Smooth muscle cell of the brain vasculature (primary cell): ENCODE measurements at regions not wholly inside any gene's neighbourhood (a gene's known extent, or its start where the extent isn't known, plus 50 kb on each side); places are given as distances from the start of the nearest gene placed in this dataset.
A peak's percentile ranks its signal among the peaks of the same experiment; 100 is the strongest.

Experiments
- DNase-seq: peaks from one replicate; pipeline ENCODE4 v3.0.0-alpha.2; 2012; ENCODE audit warnings: low read depth, low spot score

DNA sequence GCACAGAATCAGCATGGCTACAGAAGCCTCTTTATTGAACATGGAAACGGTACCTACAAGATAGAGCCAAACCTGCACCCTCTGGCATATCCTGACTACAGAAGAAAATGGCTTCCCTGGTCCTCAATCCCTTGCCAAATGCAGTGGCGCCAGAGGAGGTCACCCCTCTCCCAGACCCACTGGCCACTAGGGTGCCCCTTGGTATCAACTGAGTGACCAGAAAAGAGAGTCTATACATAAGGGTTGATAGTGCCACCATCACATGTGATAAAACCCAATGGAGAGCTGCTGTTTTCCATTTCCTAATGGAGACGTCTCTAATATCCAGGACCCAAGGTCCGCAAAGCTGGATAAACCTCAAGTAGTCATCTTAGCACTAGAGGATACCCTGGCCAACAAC is 52.7 kb upstream of the ALK start:
- DNase-seq = no peak

- no peak for DNase-seq
Measured at GRCh38 chr2:29977284-29977683, 55.9 kb upstream of the ALK start.

DNA sequence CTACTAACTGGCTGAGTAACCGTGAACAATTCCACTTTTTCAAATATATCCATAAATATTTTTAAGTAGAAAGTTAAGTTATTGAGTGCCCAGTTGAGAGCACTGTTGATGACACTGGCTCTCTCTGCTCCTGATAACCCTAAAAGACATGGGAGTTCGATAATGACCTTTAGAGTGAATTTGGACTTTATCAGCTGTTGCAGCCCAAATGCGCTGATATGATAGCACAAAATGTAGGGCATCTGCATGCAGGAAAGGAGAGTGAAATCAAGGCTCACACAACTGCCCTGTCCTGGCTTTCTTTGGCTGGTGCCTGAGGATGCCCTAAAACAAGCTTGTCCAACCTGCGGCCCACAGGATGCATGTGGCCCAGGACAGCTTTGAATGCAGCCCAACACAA is 60.0 kb upstream of the ALK start:
- no peak for DNase-seq

DNA sequence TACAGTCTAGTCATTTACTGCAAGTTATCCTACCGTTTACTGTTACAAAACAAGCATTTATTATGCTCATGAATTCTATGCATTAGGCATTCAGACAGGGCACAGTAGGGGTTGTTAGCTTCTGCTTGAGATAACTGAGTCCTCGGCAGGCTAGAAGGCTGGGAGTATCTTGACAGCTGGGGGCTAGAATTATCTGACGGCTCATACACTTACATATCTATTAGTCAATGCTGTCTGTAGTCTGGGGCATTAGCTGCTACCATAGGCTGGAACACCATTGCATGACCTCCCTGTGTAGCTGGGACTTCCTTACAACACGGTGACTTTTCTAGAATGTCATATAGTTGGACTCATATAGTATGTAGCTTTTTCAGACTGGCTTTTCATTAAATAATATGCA is 61.9 kb upstream of the ALK start:
- no peak for DNase-seq

- no peak for DNase-seq
Measured at GRCh38 chr2:29987146-29987545, 65.8 kb upstream of the ALK start.

DNA sequence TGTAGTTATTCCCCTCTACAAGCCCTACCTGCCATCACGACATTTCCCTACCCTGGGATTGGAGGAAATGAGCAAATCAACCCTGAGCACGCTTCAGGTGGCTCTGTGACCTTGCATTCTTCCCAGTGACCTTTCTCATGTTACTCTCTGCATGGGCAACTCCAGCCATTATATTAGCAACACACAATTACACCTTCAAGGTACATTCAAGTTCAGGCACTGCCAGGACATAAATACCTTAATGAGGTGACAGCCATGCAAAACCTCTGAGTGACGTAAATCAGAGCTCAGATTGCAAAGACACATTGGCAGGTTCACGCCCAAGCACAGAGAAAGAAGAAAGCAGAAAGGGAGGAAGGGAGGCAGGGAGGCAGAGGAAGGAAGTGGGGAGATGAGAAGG is 68.7 kb upstream of the ALK start:
- DNase-seq = no peak

DNA sequence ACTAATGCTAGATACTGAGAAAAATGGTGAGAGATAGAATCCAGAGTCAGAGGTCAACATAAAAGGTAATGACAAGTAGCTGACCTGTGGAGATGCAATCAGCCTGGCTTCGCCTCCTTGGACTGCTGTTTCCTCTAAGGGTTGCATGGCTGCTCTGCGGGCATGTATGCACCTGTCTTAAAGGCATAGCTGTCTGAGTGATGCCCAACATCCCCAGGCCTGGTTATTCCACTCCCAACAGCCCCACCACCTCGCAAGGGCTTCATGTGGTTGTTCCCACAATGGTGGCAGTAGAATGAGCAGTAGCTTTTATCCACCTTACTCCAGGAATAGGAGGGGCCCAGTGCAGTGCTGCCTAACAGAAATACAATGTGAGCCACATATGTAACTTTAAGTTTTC is 69.7 kb upstream of the ALK start:
- no peak for DNase-seq

DNA sequence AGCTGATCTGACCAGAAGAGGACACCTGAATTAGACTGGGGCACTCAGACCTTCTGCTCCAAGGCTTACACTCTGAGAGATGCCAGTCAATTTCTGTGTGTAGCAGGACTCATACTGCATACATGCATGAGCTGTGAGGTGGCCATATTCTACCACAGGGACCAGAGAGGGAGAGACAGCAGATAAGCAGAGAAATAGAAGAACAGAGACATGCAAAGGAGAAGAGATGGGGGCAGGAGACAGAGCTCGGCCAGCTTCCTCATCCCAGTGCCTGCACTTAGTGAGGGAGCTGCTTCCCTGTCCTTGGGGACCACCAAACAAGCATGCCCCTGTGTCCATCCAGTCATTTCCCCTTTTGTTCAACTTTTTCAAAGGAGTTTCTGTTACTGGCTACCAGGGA is 73.9 kb upstream of the ALK start:
- no peak for DNase-seq

- no peak for DNase-seq
Measured at GRCh38 chr2:30003128-30003527, 81.7 kb upstream of the ALK start.

- DNase-seq = no peak
Measured at GRCh38 chr2:30022444-30023071, 101.2 kb upstream of the ALK start.

GRCh38 chr2:30024281-30024680 is 102.9 kb upstream of the ALK start:
- DNase-seq = no peak

- peak; percentile 7 for DNase-seq
Measured at GRCh38 chr2:30026091-30027055, 105.0 kb upstream of the ALK start.

DNA sequence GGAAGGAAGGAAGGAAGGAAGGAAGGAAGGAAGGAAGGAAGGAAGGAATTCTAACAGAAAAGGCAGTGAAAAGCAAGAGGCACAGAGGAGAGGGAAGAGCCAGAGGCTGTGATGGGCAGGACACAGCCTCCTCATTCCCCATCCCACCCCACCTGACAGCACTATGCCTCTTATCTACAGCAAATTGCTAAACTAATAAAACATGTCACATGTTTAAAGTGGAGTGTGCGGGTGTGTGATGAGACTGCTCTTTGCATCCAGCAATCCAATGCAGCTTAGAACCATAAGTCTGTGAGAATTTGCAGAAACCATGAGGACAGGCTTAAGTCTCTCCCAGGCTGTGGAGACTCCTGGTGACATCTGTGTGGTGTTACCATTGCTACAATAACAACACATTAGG is 108.4 kb upstream of the ALK start:
- DNase-seq = no peak

- no peak for DNase-seq
Measured at GRCh38 chr2:30030361-30030760, 109.0 kb upstream of the ALK start.

- no peak for DNase-seq
Measured at GRCh38 chr2:30031184-30031583, 109.8 kb upstream of the ALK start.

- DNase-seq = no peak
Measured at GRCh38 chr2:30034052-30034775, 112.6 kb upstream of the YPEL5 start.

GRCh38 chr2:30037016-30037415 is 109.8 kb upstream of the YPEL5 start:
- DNase-seq = no peak

DNA sequence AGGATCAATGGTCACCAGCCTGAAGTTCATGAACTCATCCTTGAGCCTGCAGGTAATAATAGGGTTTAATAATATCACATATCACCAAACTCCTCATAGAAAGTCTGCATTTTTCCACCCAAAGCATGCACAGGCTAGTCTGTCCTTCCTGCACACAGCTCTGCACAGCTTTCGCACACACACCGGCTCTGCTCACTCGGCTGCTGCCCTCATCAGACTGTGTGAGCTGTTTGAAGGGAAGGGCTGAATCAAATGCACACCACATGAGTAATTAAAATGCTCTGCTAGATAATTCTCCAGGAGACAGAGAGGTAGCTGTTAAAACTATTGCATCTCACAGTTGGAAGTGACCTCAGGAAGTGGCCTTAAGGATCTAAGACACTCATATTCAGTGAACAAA is 108.4 kb upstream of the YPEL5 start:
- DNase-seq = no peak

DNA sequence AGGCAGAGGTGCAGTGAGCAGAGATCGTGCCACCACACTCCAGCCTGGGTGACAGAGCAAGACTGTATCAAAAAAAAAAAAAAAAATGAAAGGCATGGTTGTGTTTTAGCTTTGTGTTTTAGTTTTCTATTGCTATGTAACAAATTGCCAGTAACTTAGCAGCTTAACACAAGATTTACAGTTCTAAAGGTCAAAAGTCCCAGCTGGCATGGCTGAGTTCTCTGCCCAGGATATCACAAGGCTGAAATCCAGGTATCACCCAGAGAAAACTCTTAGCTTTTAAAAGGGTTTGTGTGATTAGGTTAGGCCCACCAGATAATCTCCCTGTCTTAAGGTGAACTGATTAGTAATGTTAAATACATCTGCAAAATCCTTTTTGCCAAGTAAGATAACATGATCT is 107.7 kb upstream of the YPEL5 start:
- DNase-seq = no peak

DNA sequence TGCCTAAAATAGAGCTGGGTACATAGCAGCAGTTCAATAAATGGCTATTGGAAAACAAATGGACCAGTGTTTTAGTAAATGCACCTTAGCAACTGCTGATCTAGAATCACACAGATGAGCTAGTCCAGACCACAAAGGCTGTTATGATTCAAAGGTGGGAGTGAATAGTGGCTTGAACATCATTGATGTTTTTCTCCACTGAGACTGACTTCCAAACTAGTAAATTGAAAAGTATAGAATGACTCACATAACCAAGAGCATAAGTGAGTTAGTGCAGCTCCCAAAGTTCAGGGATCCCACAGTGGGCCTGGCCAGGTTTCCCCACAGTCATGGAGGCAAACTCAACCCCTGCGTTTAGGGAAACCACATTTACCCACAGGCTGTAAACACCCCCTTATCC is 106.7 kb upstream of the YPEL5 start:
- DNase-seq = no peak

DNA sequence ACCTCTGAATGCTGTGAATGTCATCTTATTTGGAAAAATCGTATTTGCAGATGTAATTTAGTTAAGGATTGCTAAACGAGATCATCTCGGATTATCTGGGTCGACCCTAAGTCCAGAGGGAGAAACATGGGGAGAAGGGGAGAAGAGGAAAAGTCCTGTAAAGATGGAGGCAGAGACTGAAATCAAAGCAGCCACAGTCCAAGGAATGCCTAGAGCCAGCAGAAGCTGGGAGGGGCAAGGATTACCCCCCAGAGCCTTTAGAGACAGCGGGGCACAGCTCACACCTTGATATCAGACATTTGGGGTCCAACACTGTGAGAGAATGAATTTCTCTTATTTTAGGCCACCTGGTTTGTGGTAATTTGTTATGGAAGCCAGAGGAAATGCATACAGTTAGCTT is 104.9 kb upstream of the YPEL5 start:
- no peak for DNase-seq

DNA sequence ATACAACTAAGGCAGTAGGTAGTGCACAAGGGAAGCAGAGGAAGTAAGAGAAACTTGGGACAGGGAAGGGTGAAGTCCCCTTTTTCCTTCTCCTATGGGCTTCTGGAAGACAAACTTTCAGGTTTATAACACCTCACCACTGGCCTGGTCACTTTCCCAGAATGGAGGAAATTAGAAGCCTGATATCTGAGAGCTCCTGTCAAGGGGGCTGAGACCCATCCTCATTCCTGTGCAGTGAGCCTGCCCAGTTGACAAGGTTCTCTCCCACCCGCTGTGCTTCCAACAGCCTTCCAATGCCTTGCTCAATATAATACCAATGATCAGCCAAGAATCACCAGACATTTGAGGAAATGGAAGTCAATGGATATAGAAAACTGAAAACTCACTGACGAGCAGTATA is 100.4 kb upstream of the YPEL5 start:
- DNase-seq = no peak

- no peak for DNase-seq
Measured at GRCh38 chr2:30046979-30047378, 99.8 kb upstream of the YPEL5 start.
